ENCODE measurements at regions not wholly inside any gene's neighbourhood (a gene's known extent, or its start where the extent isn't known, plus 50 kb on each side); places are given as distances from the start of the nearest gene placed in this dataset.

- TF ChIP-seq CTCF (IDR thresholded peaks at IDR 0.05) = no peak
- no peak for TF ChIP-seq POLR2AphosphoS5 (IDR thresholded peaks at IDR 0.05)
- TF ChIP-seq POLR2A (IDR thresholded peaks at IDR 0.05) = no peak
Observed at GRCh38 chr2:195238826-195239225, 418.2 kb upstream of the SLC39A10 start.

Measured in suprapubic skin (tissue), 4 donors.